OCI-LY3 (cell line): ENCODE measurements at regions not wholly inside any gene's neighbourhood (a gene's known extent, or its start where the extent isn't known, plus 50 kb on each side); places are given as distances from the start of the nearest gene placed in this dataset.

Source experiments
- CTCF ChIP-seq: fragments of 200-600, 300-600 bp; sonication (generic); IDR thresholded peaks from 2 replicates; pipeline ENCODE4 v1.5.1; 2014; ENCODE audit warnings: antibody characterized with exemption, low read length, low read depth
- EZH2phosphoT487 ChIP-seq: fragments of 200-600 bp; shearing (Covaris generic); IDR thresholded peaks from 2 replicates; pipeline ENCODE4 v1.6.1; 2018; ENCODE audit warnings: antibody characterized with exemption, mixed run types, low read depth

DNA sequence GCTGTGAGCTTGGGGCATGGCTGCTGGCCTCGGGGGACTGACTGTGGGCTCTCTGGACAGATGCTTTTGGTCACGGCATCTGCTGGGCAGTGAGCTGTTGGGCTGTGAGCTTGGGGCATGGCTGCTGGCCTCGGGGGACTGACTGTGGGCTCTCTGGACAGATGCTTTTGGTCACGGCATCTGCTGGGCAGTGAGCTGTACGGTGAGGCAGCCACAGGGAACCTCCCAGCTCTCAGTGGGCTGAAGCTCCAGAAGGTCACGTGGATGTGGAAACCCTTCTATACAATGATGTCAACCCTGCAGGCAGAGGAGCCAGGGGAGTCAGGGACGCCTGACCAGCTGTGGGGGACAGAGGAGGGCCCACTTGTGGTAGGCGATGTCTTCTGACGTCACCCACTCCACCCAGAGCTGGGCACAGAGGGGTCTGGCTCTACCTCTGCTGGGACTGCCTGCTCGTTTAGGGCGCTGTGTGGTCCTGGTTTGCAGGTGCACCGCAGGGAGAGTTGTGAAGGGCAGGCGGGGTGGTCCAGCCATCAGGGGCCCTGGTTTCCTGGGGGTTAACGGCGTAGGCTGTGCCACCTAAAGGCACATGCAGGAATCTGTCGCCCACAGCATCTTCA, 1331.3 kb downstream of the BRD1 start:
- TF ChIP-seq CTCF (no peak), EZH2phosphoT487 (no peak)
